MM.1S (cell line): ENCODE measurements at regions not wholly inside any gene's neighbourhood (a gene's known extent, or its start where the extent isn't known, plus 50 kb on each side); places are given as distances from the start of the nearest gene placed in this dataset.

Experiments
- CTCF ChIP-seq: fragments of 300-600 bp; sonication (generic); IDR thresholded peaks from 2 replicates; pipeline ENCODE4 v1.5.1; 2016; ENCODE audit warnings: antibody characterized with exemption, low read length, mixed read lengths
- EZH2phosphoT487 ChIP-seq: fragments of 300-600 bp; sonication (generic); IDR thresholded peaks from 2 replicates; pipeline ENCODE4 v1.6.1; 2018; ENCODE audit warnings: antibody characterized with exemption, low read length

- TF ChIP-seq CTCF = no peak
- no peak for TF ChIP-seq EZH2phosphoT487
Observed at GRCh38 chr3:164521139-164521538, 557.2 kb downstream of the SI start.
